ENCODE measurements at regions not wholly inside any gene's neighbourhood (a gene's known extent, or its start where the extent isn't known, plus 50 kb on each side); places are given as distances from the start of the nearest gene placed in this dataset.

DNA sequence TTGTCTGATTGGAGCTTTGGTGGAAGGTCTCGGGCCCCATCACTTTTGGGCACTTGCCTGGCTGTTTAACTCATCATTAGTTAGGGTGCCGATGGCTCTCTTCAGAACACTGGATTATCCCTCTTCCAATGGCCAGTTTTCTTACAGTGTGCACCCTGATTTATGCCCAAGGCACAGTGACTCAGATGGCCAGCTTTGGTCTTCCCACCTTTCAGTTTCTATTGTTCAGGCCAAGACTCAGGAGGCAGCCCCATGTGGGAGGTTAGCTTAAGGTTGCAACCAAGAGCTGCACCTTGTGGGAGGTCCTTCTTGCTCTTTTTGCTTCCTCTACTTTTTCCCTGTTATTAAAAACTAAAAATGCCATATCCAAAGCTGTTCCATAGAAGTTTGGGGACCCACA lies 121.0 kb upstream of the ZNF91 start:
- TF ChIP-seq, protein P1, sequence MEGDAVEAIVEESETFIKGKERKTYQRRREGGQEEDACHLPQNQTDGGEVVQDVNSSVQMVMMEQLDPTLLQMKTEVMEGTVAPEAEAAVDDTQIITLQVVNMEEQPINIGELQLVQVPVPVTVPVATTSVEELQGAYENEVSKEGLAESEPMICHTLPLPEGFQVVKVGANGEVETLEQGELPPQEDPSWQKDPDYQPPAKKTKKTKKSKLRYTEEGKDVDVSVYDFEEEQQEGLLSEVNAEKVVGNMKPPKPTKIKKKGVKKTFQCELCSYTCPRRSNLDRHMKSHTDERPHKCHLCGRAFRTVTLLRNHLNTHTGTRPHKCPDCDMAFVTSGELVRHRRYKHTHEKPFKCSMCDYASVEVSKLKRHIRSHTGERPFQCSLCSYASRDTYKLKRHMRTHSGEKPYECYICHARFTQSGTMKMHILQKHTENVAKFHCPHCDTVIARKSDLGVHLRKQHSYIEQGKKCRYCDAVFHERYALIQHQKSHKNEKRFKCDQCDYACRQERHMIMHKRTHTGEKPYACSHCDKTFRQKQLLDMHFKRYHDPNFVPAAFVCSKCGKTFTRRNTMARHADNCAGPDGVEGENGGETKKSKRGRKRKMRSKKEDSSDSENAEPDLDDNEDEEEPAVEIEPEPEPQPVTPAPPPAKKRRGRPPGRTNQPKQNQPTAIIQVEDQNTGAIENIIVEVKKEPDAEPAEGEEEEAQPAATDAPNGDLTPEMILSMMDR (conservative IDR thresholded peaks at IDR 0.05; ENCODE audit: low read length): no peak
- no peak for TF ChIP-seq EZH2phosphoT487 (IDR thresholded peaks at IDR 0.05; ENCODE audit: borderline replicate concordance, low read depth, low read length)
